PC-3 (cell line): ENCODE measurements at regions not wholly inside any gene's neighbourhood (a gene's known extent, or its start where the extent isn't known, plus 50 kb on each side); places are given as distances from the start of the nearest gene placed in this dataset.

Source experiments
- EZH2 ChIP-seq: fragments of 300-600 bp; sonication (generic); IDR thresholded peaks from one replicate; pipeline ENCODE4 v1.6.1; 2017; ENCODE audit warnings: antibody characterized with exemption, mild to moderate bottlenecking, low read length; ENCODE audit not compliant: unreplicated experiment
- EZH2phosphoT487 ChIP-seq: fragments of 300-600 bp; sonication (generic); IDR thresholded peaks from 2 replicates; pipeline ENCODE4 v1.6.1; 2018; ENCODE audit warnings: mild to moderate bottlenecking, antibody characterized with exemption, low read length, borderline replicate concordance
- TF ChIP-seq, protein P1 (sequence below): fragments of 300-600 bp; sonication (generic); conservative IDR thresholded peaks from 2 replicates; pipeline ENCODE4 v1.5.1; 2017; ENCODE audit warnings: antibody characterized with exemption, low read depth, mild to moderate bottlenecking, low read length

DNA sequence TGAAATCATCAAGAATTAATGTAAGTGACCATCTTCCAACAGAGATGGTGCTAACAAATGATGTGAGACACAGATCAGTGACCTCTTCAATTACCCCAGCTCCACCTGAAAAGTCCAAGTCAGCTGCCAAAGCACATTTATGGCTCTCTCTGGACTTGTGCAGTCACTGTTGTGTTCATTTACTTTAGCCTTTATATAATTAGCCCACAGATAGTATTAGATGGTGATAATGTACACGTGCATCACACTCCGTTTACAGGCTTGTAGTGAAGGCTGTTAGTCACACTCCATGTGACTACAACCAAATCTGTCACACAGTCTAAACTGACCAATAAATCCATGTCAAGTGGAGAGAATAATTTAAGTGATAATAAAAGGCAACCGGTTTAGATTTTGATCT, 331.5 kb upstream of the IL12A start:
- TF ChIP-seq EZH2 (no peak), EZH2phosphoT487 (no peak)
- TF ChIP-seq, protein P1, sequence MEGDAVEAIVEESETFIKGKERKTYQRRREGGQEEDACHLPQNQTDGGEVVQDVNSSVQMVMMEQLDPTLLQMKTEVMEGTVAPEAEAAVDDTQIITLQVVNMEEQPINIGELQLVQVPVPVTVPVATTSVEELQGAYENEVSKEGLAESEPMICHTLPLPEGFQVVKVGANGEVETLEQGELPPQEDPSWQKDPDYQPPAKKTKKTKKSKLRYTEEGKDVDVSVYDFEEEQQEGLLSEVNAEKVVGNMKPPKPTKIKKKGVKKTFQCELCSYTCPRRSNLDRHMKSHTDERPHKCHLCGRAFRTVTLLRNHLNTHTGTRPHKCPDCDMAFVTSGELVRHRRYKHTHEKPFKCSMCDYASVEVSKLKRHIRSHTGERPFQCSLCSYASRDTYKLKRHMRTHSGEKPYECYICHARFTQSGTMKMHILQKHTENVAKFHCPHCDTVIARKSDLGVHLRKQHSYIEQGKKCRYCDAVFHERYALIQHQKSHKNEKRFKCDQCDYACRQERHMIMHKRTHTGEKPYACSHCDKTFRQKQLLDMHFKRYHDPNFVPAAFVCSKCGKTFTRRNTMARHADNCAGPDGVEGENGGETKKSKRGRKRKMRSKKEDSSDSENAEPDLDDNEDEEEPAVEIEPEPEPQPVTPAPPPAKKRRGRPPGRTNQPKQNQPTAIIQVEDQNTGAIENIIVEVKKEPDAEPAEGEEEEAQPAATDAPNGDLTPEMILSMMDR = no peak
